ENCODE measurements at regions not wholly inside any gene's neighbourhood (a gene's known extent, or its start where the extent isn't known, plus 50 kb on each side); places are given as distances from the start of the nearest gene placed in this dataset.

GRCh38 chr1:67596674-67597073 lies 88.3 kb upstream of the GADD45A start:
- TF ChIP-seq, protein P1, sequence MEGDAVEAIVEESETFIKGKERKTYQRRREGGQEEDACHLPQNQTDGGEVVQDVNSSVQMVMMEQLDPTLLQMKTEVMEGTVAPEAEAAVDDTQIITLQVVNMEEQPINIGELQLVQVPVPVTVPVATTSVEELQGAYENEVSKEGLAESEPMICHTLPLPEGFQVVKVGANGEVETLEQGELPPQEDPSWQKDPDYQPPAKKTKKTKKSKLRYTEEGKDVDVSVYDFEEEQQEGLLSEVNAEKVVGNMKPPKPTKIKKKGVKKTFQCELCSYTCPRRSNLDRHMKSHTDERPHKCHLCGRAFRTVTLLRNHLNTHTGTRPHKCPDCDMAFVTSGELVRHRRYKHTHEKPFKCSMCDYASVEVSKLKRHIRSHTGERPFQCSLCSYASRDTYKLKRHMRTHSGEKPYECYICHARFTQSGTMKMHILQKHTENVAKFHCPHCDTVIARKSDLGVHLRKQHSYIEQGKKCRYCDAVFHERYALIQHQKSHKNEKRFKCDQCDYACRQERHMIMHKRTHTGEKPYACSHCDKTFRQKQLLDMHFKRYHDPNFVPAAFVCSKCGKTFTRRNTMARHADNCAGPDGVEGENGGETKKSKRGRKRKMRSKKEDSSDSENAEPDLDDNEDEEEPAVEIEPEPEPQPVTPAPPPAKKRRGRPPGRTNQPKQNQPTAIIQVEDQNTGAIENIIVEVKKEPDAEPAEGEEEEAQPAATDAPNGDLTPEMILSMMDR (IDR thresholded peaks at IDR 0.05): no peak
- no peak for TF ChIP-seq EZH2phosphoT487 (IDR thresholded peaks at IDR 0.05)
